Activated T-cell treated with anti-CD3 and anti-CD28 coated beads for 1 hour (primary cell): ENCODE measurements at regions not wholly inside any gene's neighbourhood (a gene's known extent, or its start where the extent isn't known, plus 50 kb on each side); places are given as distances from the start of the nearest gene placed in this dataset.

Experiments
- DNase-seq: peaks from one replicate; pipeline ENCODE4 v3.0.0-alpha.2; 2020; ENCODE audit warnings: low read depth

- DNase-seq: no peak
Observed at GRCh38 chr2:105621038-105621437, 123.7 kb upstream of the NCK2 start.

DNA sequence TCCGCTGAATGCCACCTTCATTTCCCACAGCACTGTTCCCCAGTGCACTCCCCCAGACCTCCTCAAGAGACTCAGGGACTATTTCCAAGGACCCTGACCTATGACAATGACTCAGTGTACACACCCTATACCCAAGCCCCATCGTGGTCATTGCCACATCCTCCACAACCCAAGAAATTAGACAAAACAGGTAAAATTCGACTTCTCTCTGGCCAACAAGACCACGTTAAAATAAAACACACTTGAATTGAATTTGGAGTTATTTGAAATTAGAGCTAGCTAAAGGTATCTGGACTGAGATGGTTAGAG lies 126.4 kb upstream of the NCK2 start:
- DNase-seq: no peak

- no peak for DNase-seq
Observed at GRCh38 chr2:105617631-105618350, 126.9 kb upstream of the NCK2 start.

DNA sequence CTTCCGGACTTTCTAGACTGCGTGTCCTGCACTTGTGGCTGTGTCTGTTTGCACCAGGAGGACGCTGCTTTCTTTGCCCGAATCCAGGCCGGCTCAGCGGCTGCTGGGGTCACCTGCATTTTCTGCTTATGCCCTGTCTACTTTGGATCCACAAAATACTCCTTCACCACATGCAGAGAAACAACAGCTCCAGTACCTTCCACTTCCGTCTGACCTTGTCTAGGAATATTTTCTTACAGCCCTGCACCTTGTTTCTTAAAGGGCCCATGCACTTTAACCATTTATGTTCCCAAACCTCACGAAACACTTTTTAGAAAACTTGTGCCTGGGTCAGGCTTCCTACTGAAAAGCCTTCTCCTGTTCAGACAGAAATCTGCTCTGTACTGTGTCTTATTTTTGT lies 129.4 kb upstream of the NCK2 start:
- no peak for DNase-seq

GRCh38 chr2:105611811-105612424 lies 132.8 kb upstream of the NCK2 start:
- DNase-seq: no peak

GRCh38 chr2:105611333-105611637 lies 133.4 kb upstream of the NCK2 start:
- no peak for DNase-seq

DNA sequence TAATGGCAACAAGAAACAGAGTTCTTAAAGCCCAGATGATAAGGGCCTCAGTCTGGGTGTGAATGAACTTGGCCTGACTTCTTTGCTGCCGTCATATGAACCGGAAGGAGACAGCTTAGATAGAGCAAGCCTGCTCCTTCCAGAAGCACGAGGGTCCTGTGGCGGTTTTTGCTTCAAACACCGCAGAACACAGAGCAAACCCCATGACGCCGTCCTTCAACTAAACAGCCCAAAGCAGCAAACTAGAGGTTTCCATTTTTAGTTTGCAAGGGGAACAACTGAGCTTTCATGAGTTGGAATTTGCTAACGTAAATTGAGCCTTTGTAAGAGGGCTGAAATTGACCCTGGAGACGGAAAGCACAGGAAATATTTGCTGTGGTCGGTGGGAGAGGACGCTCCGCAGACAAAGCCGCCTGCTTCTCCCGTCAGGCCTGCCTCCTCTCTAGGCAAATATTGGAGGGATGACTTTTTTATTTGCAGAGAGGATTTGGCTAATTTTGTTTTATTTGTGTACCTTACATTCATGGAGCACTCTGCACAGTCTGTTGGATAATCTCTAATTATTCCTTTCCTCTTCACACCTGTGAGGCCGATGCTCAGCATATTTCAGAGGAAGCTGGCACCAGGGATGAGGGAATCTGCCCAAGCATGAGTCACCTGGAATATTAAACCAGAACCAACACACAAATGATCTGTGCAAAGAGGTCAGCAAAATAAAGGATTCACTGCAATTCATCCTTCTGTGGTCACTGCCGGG lies 134.0 kb upstream of the NCK2 start:
- no peak for DNase-seq

DNA sequence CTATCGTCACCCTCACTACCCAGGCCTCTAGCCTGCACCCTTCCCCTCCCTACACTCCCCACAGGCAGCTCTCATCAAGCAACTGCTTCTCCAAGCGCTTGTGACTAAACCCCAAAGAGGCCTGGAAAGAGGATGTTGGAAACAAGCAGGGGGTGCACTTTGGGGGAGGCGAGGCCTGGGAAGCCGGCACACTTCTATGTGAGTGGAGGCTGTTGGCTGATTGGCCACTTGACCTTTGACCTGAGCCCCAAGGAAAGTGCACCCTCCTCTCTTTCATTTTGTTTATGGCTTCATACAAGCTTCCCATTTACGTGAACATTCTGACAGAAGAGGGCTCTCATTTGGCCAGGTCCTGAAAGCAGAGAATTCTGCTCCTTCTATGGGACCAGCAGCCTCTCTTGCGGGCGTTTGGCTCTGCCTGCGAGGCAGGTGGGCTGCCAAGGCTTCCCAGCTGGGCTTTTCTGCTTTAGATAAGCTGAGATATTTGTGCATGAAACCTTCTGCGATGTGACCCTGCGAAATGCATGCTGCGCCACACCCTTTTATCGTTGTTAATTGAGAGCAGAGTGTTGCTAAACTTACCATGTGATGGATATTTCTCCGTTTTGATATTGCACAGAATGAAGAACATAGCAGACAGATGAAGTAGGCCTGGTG lies 134.8 kb upstream of the NCK2 start:
- no peak for DNase-seq

DNA sequence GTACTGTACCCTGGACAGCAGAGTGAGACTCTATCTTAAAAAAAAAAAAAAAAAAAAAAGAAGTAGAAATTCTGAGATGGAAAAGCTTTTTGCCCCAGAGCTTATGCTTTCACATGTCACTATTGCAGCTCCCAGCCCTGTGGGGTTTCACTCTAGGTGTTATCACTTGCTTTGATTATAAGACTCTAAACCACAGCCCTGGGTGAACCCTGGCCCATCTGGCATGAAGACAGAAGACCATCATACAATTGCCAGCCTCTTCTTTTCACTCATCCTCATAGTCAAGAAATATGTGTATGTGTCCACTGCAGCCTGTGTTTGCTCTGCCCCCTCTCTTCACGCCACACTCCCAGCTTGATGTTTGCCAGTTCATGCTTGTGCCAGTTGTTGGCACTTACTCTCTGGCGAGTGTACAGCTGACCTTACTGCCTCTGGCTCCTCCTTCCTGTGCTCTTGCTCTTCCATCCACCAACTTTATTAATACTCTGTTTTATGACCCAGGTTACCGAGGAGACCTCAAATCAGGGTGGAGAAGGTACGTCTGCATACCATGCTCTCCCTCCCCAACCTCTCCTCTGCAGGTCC lies 136.7 kb upstream of the NCK2 start:
- no peak for DNase-seq

DNA sequence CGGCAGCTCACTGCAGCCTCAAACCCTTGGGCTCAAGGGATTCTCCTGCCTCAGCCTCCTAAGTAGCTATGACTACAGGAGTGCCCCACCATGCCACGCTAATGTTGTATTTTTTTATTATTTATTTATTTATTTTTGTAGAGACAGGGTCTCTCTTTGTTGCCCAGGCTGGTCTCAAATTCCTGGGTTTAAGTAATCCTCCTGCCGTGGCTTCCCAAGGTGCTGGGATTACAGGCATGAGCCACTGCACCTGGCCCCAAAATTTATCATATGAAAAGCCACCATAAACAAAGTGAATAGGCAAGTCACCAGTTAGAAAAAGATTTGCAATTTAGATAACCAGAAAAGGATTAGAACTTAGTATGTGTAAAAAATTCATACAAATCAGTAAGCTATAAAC lies 138.6 kb upstream of the NCK2 start:
- DNase-seq: no peak

GRCh38 chr2:105604938-105605337 lies 139.8 kb upstream of the NCK2 start:
- DNase-seq: no peak

GRCh38 chr2:105600949-105601794 lies 143.5 kb upstream of the NCK2 start:
- DNase-seq: no peak

- no peak for DNase-seq
Observed at GRCh38 chr2:105600602-105600948, 144.1 kb upstream of the NCK2 start.

DNA sequence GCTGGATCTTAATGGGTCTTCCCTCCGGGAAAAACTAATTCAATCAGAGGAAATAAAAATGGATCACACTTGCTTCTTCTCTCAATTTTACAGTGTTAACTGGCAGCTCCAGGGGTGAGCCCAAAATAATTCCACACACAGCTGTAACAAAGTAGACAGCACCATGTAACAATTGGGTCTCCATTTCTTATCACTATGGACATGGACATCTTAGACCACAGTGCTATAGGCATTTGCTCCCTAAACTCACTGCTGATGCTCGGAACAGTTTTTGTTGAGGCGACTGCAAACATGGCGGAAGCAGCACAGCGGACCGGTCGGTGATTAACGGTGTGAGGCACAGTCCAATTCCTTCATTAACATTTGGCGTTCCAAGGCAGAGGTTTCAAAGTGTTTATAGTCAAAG lies 144.7 kb upstream of the NCK2 start:
- DNase-seq: no peak

DNA sequence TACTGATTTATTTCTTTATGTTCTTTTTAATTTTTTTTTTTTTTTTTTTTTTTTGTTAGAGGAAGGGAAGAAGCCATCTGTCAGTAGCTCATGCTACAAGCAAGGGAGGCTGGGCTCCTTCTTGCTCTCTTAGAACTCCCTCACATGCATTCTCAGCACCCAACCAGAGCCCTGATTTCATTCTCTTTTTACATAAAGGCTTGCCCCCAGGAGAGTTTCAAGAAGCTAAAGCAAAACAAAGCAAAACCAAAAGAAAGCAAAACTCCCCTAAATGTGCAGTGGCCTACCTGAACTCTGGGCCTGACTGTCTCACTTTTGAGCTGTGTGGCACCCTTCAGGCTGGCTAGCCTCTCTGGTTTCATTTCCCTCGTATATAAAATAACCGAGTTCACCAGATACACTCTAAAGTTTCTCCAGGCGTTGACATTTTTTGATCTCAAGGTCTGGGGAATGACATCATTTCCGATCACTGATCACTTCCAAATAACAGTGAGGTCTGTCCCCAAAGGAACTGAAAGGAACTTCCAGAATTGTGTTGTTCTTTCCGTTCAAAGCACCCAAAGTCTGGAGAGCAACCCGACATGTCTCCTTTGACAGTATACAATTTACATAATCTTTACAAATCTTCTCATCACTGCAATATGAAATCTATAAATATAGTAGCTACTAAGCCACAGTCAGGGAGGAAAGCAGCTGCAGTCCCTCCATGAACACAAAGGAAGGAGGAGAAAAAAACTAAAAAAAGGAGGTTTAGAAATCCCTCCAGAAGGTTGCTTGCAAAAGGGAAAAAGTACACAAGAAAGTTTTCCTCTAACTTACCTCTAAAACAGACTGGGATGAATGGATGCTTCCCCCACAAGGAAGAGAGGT lies 145.6 kb upstream of the NCK2 start:
- no peak for DNase-seq

DNA sequence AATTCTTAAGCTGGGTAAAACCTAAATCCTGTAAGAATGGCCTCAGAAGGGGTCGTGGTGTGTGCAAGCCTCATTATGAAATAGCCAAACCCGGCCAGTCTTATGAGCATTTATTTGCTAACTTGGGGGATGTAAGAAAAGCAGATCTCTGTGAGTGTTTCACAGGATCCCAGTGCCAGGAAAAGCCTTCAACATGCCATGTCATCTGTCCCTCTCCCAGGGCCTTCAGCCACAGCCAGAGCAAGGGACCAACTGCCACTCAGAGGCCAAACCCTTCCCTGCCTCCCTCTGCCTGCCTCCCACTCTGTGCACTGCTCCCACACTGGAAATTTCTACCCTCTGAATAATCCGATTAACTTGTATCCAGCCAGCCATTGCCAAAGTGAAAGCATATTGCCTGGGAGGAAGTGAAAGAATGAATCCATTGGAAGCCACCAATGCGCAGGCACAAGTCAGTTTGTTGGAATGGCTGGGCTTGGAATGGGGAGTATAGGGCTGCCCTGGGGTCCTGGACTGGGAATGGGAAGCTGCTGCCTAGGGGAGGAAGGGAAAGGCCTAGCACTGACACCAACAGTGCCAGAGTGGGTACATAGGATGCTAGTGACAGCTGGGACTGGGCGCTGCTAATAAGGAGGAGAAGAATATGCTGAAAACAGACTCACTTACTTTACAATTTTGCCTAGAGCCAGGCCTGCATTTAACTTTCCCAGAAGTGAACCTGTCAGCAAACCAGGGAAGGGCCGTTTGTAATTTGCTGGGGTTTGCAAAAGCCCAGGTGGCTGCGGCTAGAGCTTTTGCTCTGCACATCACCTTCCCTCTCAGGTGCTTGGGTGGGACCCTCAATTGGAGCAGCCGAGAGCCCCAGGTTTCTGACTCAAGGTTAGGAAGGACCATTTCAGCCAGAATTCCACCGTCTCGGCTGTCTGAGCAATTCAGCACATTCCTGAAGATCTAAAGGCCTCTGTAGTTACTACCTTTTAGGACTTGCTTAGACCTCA lies 146.6 kb upstream of the NCK2 start:
- DNase-seq: no peak

DNA sequence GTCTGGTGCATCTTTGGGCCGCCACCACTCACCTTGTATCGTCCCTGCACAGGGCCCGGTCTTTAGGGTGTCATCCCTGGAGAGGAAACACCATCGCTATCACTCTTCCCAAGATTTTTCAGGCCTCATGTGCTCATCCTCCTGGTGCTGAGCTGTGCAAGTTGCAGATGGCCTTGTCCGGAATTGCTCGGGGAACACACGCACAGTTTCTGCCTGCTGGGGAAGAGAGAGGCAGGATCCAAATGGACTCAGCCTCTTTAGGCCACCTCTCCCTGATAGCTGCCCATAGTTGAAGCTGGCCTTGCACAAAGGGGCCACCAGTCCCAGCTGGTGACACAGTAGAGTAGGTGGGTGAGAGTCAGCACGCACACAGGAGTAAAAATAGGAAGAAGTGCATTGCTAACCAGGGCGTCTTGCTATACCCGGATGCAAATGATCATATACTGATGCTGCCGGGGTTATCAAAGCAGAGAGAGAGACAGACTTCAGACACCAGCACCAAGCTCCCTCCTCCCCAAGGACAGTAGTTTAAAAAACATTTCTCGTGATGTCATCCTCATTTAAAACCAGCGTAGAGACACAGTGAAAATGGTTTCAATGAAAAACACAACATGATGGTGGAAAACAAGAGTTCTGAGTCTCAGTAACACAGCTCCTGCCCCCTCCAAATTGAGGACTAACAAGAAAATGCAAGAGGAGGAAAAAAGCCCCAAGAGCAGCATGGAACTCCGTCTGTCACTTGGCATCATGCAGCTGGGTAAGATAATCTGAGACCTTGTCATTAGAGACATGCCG lies 147.5 kb upstream of the NCK2 start:
- DNase-seq: no peak

GRCh38 chr2:105596411-105596921 lies 148.2 kb upstream of the NCK2 start:
- DNase-seq: no peak

GRCh38 chr2:105595536-105595935 lies 149.2 kb upstream of the NCK2 start:
- no peak for DNase-seq
